ENCODE measurements at regions not wholly inside any gene's neighbourhood (a gene's known extent, or its start where the extent isn't known, plus 50 kb on each side); places are given as distances from the start of the nearest gene placed in this dataset.
A peak's percentile ranks its signal among the peaks of the same experiment; 100 is the strongest.

- DNase-seq = no peak
Observed at GRCh38 chr22:49033616-49034015, 794.1 kb downstream of the BRD1 start.

GRCh38 chr22:49032821-49033220 lies 794.9 kb downstream of the BRD1 start:
- no peak for DNase-seq

- no peak for DNase-seq
Observed at GRCh38 chr22:49031746-49032330, 795.8 kb downstream of the BRD1 start.

GRCh38 chr22:49028111-49028510 lies 799.6 kb downstream of the BRD1 start:
- DNase-seq = no peak

GRCh38 chr22:49027368-49027670 lies 800.4 kb downstream of the BRD1 start:
- DNase-seq = no peak

- no peak for DNase-seq
Observed at GRCh38 chr22:49026494-49027367, 800.9 kb downstream of the BRD1 start.

GRCh38 chr22:49025791-49026493 lies 801.7 kb downstream of the BRD1 start:
- no peak for DNase-seq

GRCh38 chr22:49024775-49025440 lies 802.8 kb downstream of the BRD1 start:
- DNase-seq = no peak

GRCh38 chr22:49023879-49024774 lies 803.5 kb downstream of the BRD1 start:
- DNase-seq = no peak

GRCh38 chr22:49023161-49023878 lies 804.4 kb downstream of the BRD1 start:
- no peak for DNase-seq

- DNase-seq = no peak
Observed at GRCh38 chr22:49022816-49023160, 804.9 kb downstream of the BRD1 start.

- peak in 1 of 2 experiments; percentile 60 for DNase-seq
Observed at GRCh38 chr22:49021926-49022815, 805.5 kb downstream of the BRD1 start.

GRCh38 chr22:49021131-49021925 lies 806.3 kb downstream of the BRD1 start:
- no peak for DNase-seq

GRCh38 chr22:49019737-49020713 lies 807.6 kb downstream of the BRD1 start:
- DNase-seq = no peak

- DNase-seq = no peak
Observed at GRCh38 chr22:49018601-49019000, 809.1 kb downstream of the BRD1 start.

- no peak for DNase-seq
Observed at GRCh38 chr22:49017482-49018329, 810.0 kb downstream of the BRD1 start.

- no peak for DNase-seq
Observed at GRCh38 chr22:49016909-49017481, 810.7 kb downstream of the BRD1 start.
